HCT116 (cell line): ENCODE measurements at regions not wholly inside any gene's neighbourhood (a gene's known extent, or its start where the extent isn't known, plus 50 kb on each side); places are given as distances from the start of the nearest gene placed in this dataset.

Experiments
- ATAC-seq: fragments of 200-7000 bp; cut with Tn5 transposase; 2 replicates; pipeline ENCODE4 v1.9.1; 2020; ENCODE audit warnings: mild to moderate bottlenecking, moderate library complexity
- BruUV-seq: library from RNA; stranded (reverse); fragments of 400-500 nt; replicated peaks from 2 replicates; lab custom pipeline; 2021; lab: Mats Ljungman, UMichigan
- CTCF ChIA-PET: fragments of 300-600 bp; sonication (Branson Sonifier 250); formaldehyde crosslinking; loops from one replicate; lab custom pipeline; 2021; ENCODE audit warnings: antibody characterized with exemption; lab: Charles Lee
- POLR2A ChIA-PET: fragments of 300-600, 350-600 bp; sonication (Branson Sonifier 250); formaldehyde crosslinking; loops from one replicate; lab custom pipeline; 2021; ENCODE audit warnings: antibody characterized with exemption; lab: Charles Lee
- RAD21 ChIA-PET, 2 experiments: fragments of 300-600 bp; sonication (Branson Sonifier 250); formaldehyde crosslinking; loops; one replicate each; lab custom pipeline; 2023; ENCODE audit warnings: low total read pairs in 2 of 2; ENCODE audit not compliant: uncharacterized antibody in 2 of 2, unreplicated experiment in 2 of 2, low non-redundant PET in 1 of 2; lab: Charles Lee
- DNase-seq: peaks from one replicate; pipeline ENCODE4 v3.0.0-alpha.2; 2010; ENCODE audit warnings: low read depth, low spot score
- H2AFZ ChIP-seq: fragments of 200-600 bp; shearing (Covaris generic), sonication (generic); 2 replicates; pipeline ENCODE4 v1.6.1; 2017; ENCODE audit warnings: low read depth, mixed run types, mixed read lengths, antibody characterized with exemption, low read length; ENCODE audit not compliant: poor library complexity, severe bottlenecking
- H3K27ac ChIP-seq: 2 replicates; pipeline ENCODE4 v1.5.1; 2012; ENCODE audit warnings: low read depth, low read length
- H3K27me3 ChIP-seq: fragments of 200-600 bp; sonication (generic); 2 replicates; pipeline ENCODE4 v1.6.1; 2016; ENCODE audit warnings: mixed run types, low read length, mixed read lengths; ENCODE audit not compliant: insufficient read depth
- H3K36me3 ChIP-seq, 2 experiments: fragments of 200-500 bp in 1 of 2; fragments of 200-600 bp in 1 of 2; sonication (Bioruptor generic) in 1 of 2; sonication (generic) in 1 of 2; 2 replicates each; pipeline versions ENCODE4 v1.5.1 to v1.6.1; 2014 to 2016; ENCODE audit warnings: low read length in 2 of 2, inconsistent platforms in 1 of 2, mixed read lengths in 1 of 2, mixed run types in 1 of 2; ENCODE audit not compliant: insufficient read depth in 2 of 2, control insufficient read depth in 1 of 2
- H3K4me1 ChIP-seq, 2 experiments: fragments of 200-600 bp in 1 of 2; sonication (generic) in 1 of 2; 2 replicates each; pipeline versions ENCODE4 v1.5.1 to v1.6.1; 2012 to 2017; ENCODE audit warnings: low read length in 2 of 2, inconsistent platforms in 1 of 2, mild to moderate bottlenecking in 1 of 2, mixed read lengths in 1 of 2, mixed run types in 1 of 2, moderate library complexity in 1 of 2; ENCODE audit not compliant: insufficient read depth in 2 of 2, control insufficient read depth in 1 of 2
- H3K4me2 ChIP-seq: fragments of 200-600 bp; sonication (generic); 2 replicates; pipeline ENCODE4 v1.6.1; 2017; ENCODE audit warnings: mixed run types, low read length, mixed read lengths
- H3K4me3 ChIP-seq, 2 experiments: fragments of 200-600 bp in 1 of 2; sonication (generic) in 1 of 2; replicated peaks in 1 of 2; 2 replicates each; pipeline ENCODE4 v1.5.1; 2011 to 2016; ENCODE audit warnings: low read length in 2 of 2, control low read depth in 1 of 2, low read depth in 1 of 2, mild to moderate bottlenecking in 1 of 2, mixed read lengths in 1 of 2, mixed run types in 1 of 2
- H3K79me2 ChIP-seq: fragments of 200-600 bp; sonication (generic); 2 replicates; pipeline ENCODE4 v1.6.1; 2017; ENCODE audit warnings: mild to moderate bottlenecking, mixed run types, low read length, moderate library complexity, mixed read lengths; ENCODE audit not compliant: insufficient read depth
- H3K9ac ChIP-seq: fragments of 200-600 bp; sonication (generic); 2 replicates; pipeline ENCODE4 v1.6.1; 2016; ENCODE audit warnings: low read length, mixed read lengths
- H3K9me2 ChIP-seq: fragments of 200-600 bp; sonication (generic), shearing (Covaris generic); 2 replicates; pipeline ENCODE4 v1.6.1; 2017; ENCODE audit warnings: mixed run types, mild to moderate bottlenecking, moderate library complexity; ENCODE audit not compliant: insufficient read depth
- H3K9me3 ChIP-seq, 2 experiments: fragments of 200-500 bp in 1 of 2; fragments of 200-600 bp in 1 of 2; sonication (Bioruptor generic) in 1 of 2; sonication (generic) in 1 of 2; 2 replicates each; pipeline ENCODE4 v1.6.1; 2014 to 2017; ENCODE audit warnings: low read length in 2 of 2, mixed read lengths in 2 of 2, inconsistent platforms in 1 of 2, low read depth in 1 of 2, mild to moderate bottlenecking in 1 of 2, mixed run types in 1 of 2, moderate library complexity in 1 of 2; ENCODE audit not compliant: control insufficient read depth in 1 of 2, insufficient read depth in 1 of 2
- H4K20me1 ChIP-seq: fragments of 200-600 bp; sonication (generic), shearing (Covaris generic); 2 replicates; pipeline ENCODE4 v1.6.1; 2017; ENCODE audit warnings: mixed run types, mild to moderate bottlenecking, moderate library complexity; ENCODE audit not compliant: insufficient read depth
- ATF3 ChIP-seq: IDR thresholded peaks from 2 replicates; pipeline ENCODE4 v1.6.1; 2012
- CEBPB ChIP-seq: IDR thresholded peaks from 2 replicates; pipeline ENCODE4 v1.6.1; 2012; ENCODE audit warnings: low read depth
- CTCF ChIP-seq, 3 experiments: fragments of 200-600 bp in 1 of 3; sonication (generic) in 1 of 3; IDR thresholded peaks in 2 of 3; conservative IDR thresholded peaks in 1 of 3; 2 replicates each; pipeline ENCODE4 v1.5.1; 2012 to 2017; ENCODE audit warnings: low read depth in 2 of 3, low read length in 2 of 3, antibody characterized with exemption in 1 of 3, borderline replicate concordance in 1 of 3, control low read depth in 1 of 3, mild to moderate bottlenecking in 1 of 3, mixed read lengths in 1 of 3, mixed run types in 1 of 3, moderate library complexity in 1 of 3; ENCODE audit not compliant: insufficient read depth in 1 of 3
- ELF1 ChIP-seq: IDR thresholded peaks from 2 replicates; pipeline ENCODE4 v1.6.1; 2012; ENCODE audit warnings: low read depth, borderline replicate concordance
- EZH2 ChIP-seq: fragments of 200-600 bp; sonication (generic); IDR thresholded peaks from 2 replicates; pipeline ENCODE4 v1.6.1; 2017; ENCODE audit warnings: antibody characterized with exemption, mixed run types
- EZH2phosphoT487 ChIP-seq: fragments of 200-600 bp; IDR thresholded peaks from 2 replicates; pipeline ENCODE4 v1.6.1; 2018; ENCODE audit warnings: antibody characterized with exemption, borderline replicate concordance
- FOSL1 ChIP-seq: IDR thresholded peaks from 2 replicates; pipeline ENCODE4 v1.6.1; 2012; ENCODE audit warnings: low read depth
- JUND ChIP-seq: IDR thresholded peaks from 2 replicates; pipeline ENCODE4 v1.6.1; 2012
- MAX ChIP-seq: IDR thresholded peaks from 2 replicates; pipeline ENCODE4 v1.6.1; 2012
- POLR2A ChIP-seq: IDR thresholded peaks from 2 replicates; pipeline ENCODE4 v1.7.0; 2011; ENCODE audit warnings: borderline replicate concordance; ENCODE audit not compliant: insufficient read depth, insufficient read length; ENCODE audit errors: extremely low read depth
- RAD21 ChIP-seq: IDR thresholded peaks from 2 replicates; pipeline ENCODE4 v1.6.1; 2012; ENCODE audit warnings: low read depth, mild to moderate bottlenecking
- SRF ChIP-seq: IDR thresholded peaks from 2 replicates; pipeline ENCODE4 v1.6.1; 2012; ENCODE audit warnings: low read depth
- TCF7L2 ChIP-seq: IDR thresholded peaks from 2 replicates; pipeline ENCODE4 v1.7.0; 2011; ENCODE audit warnings: borderline replicate concordance, inconsistent platforms; ENCODE audit not compliant: insufficient read depth, insufficient read length; ENCODE audit errors: extremely low read depth
- YY1 ChIP-seq: IDR thresholded peaks from 2 replicates; pipeline ENCODE4 v1.6.1; 2011; ENCODE audit warnings: low read length, low read depth, moderate library complexity, mild to moderate bottlenecking; ENCODE audit not compliant: insufficient replicate concordance; ENCODE audit errors: extremely low read depth
- ZBTB33 ChIP-seq: IDR thresholded peaks from 2 replicates; pipeline ENCODE4 v1.6.1; 2011; ENCODE audit warnings: mild to moderate bottlenecking, low read length, moderate library complexity; ENCODE audit not compliant: insufficient replicate concordance; ENCODE audit errors: extremely low read depth
- intact Hi-C: fragments of 100-400 bp; cut with micrococcal nuclease; formaldehyde crosslinking; loops from 2 replicates; pipeline ENCODE4 v1.10.0; 2022

DNA sequence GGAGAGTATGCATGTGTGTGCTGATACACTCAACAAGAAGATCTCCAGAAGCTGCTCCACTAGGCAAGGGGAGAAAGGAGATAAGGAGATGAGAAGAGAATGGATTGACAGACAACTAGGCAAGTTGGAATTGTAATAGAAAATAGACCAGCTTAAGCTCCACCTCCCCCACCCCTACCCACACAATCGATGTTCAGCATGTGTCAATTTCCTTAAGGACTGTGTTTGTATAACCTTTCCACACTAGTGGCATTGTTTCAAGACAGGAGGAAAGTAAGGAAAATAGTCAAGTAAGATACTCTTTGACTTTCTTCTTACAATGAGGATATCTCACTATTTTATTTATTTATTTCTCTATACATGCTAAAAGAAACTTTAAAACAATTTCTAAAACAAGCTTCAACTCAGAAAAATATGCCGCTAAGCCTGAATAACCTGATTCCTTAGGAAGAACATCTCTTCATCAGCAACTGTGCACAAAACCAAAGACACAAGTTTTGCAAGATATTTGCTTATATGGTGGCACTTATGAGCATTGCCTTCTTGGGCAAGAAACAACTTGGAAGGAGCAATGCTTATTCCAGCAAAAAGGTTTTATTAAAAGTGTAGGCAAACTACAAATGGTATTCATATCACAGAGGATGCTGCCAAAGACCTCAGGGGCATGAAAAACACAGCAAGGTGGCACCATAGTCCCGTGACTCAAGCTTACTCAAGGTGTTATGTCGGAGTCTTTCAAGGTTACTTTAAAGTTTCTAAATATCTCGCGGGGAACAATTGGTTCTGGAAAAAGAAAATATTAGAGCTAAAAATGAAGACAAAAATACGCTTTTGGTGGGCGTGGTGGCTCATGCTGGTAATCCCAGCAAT lies 249.1 kb downstream of the COL12A1 start (continued):
- TF ChIP-seq EZH2phosphoT487, result no peak
- TF ChIP-seq TCF7L2, result no peak
- no peak for TF ChIP-seq SRF
- TF ChIP-seq MAX, result no peak
- no peak for TF ChIP-seq FOSL1
- no peak for TF ChIP-seq ZBTB33
- no peak for TF ChIP-seq POLR2A

GRCh38 chr6:74953708-74954107 lies 252.1 kb downstream of the COL12A1 start:
- Histone ChIP-seq H3K4me1 (peaks cover 0 to 3% of the 10 kb centered on the region in 2 experiments; a peak in 1 of 4 replicates), H3K27me3 (no peaks in the 10 kb centered on the region), H3K79me2 (no peaks in the 10 kb centered on the region), H3K27ac (no peak overlapping the region), H2AFZ (no peak overlapping the region), H3K4me3 (no peak overlapping the region), H3K9ac (no peak overlapping the region), H3K4me2 (no peak overlapping the region), H3K9me2 (no peaks in the 10 kb centered on the region), H3K9me3 (no peaks in the 10 kb centered on the region), H4K20me1 (no peaks in the 10 kb centered on the region), H3K36me3 (no peaks in the 10 kb centered on the region)
- intact Hi-C loops, result no loop called here
- TF ChIP-seq EZH2 (no peak), CTCF (IDR thresholded peaks at IDR 0.05 in 2 of 3, conservative IDR thresholded peaks at IDR 0.05 in 1 of 3; ENCODE audit: borderline replicate concordance in 1 of 3, insufficient read depth in 1 of 3, low read depth in 2 of 3, low read length in 2 of 3) (no peak), ATF3 (no peak), ELF1 (no peak), JUND (no peak), RAD21 (no peak), YY1 (no peak), MAX (no peak), ZBTB33 (no peak), CEBPB (no peak)
- ChIA-PET POLR2A (no interaction called here), CTCF (no interaction called here), RAD21 (no interaction called here)
- DNase-seq (no peak), ATAC-seq (no peak)
- BruUV-seq, result no TSS peak
